HepG2 (cell line): ENCODE measurements at regions not wholly inside any gene's neighbourhood (a gene's known extent, or its start where the extent isn't known, plus 50 kb on each side); places are given as distances from the start of the nearest gene placed in this dataset.

Source experiments
- CTCF ChIP-seq: sonication (generic); formaldehyde crosslinking; IDR thresholded peaks from 2 replicates; pipeline ENCODE4 v1.5.0; 2020; ENCODE audit warnings: mild to moderate bottlenecking, missing genetic modification reagents, moderate library complexity
- ESRRA ChIP-seq: sonication (generic); formaldehyde crosslinking; IDR thresholded peaks from 2 replicates; pipeline ENCODE4 v1.5.1; 2020; ENCODE audit warnings: mild to moderate bottlenecking, low read depth, missing genetic modification reagents
- NCOR1 ChIP-seq: fragments of 200-600 bp; sonication (generic); IDR thresholded peaks from 2 replicates; pipeline ENCODE4 v1.7.0; 2017; ENCODE audit warnings: antibody characterized with exemption, low read length, borderline replicate concordance
- RFX5 ChIP-seq: IDR thresholded peaks from 2 replicates; pipeline ENCODE4 v1.6.1; 2011; ENCODE audit warnings: low read depth, low read length, improper control_type of control experiment
- ZBTB21 ChIP-seq: sonication (generic); formaldehyde crosslinking; IDR thresholded peaks from 2 replicates; pipeline ENCODE4 v1.4.0; 2020; ENCODE audit warnings: missing genetic modification reagents

DNA sequence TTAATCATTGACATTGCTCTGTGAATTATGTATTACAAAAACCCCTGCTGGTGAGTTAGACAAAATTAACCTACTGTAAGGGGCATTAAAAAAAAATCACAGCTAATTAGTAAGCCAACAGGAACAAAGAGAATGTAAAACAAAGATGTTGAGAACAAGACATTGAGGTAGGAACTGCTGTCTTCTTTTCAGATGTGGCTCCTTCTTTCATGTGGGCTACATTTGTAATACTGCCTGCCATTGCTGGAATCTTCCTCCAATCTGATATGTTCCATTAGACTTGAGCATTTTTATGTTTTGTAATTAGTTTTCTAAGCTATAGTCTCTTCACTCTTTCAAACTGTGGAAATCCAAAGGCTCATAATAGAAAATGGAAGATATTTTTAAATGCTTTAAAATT lies 353.0 kb downstream of the ADGRL2 start:
- TF ChIP-seq CTCF (CRISPR knock-in tag) = no peak
- TF ChIP-seq RFX5 = no peak
- no peak for TF ChIP-seq ZBTB21 (CRISPR knock-in tag)
- TF ChIP-seq NCOR1 = no peak
- no peak for TF ChIP-seq ESRRA
